GM12878 (cell line): ENCODE measurements at regions not wholly inside any gene's neighbourhood (a gene's known extent, or its start where the extent isn't known, plus 50 kb on each side); places are given as distances from the start of the nearest gene placed in this dataset.

Experiments used
- CTCF ChIP-seq, 3 experiments: IDR thresholded peaks in 2 of 3; conservative IDR thresholded peaks in 1 of 3; 2 replicates each; pipeline ENCODE4 v1.5.1; 2011; ENCODE audit warnings: low read depth in 3 of 3, low read length in 3 of 3, mild to moderate bottlenecking in 3 of 3, control low read depth in 2 of 3, moderate library complexity in 2 of 3, inconsistent platforms in 1 of 3, mixed read lengths in 1 of 3; ENCODE audit not compliant: control insufficient read depth in 2 of 3, insufficient read depth in 1 of 3; ENCODE audit errors: extremely low read depth in 1 of 3
- EGR1 ChIP-seq, 2 experiments: IDR thresholded peaks; 1 replicate in 1 of 2; 2 replicates in 1 of 2; pipeline ENCODE4 v1.6.1; 2011 to 2012; ENCODE audit warnings: low read depth in 2 of 2, low read length in 2 of 2, borderline replicate concordance in 1 of 2, mild to moderate bottlenecking in 1 of 2, moderate library complexity in 1 of 2
- MLLT1 ChIP-seq: fragments of 450-650 bp; IDR thresholded peaks from 2 replicates; pipeline ENCODE4 v1.6.1; 2016; ENCODE audit warnings: mild to moderate bottlenecking
- POLR2A ChIP-seq: IDR thresholded peaks from 2 replicates; pipeline ENCODE4 v1.6.1; 2011; ENCODE audit warnings: low read depth, mild to moderate bottlenecking, low read length
- TF ChIP-seq, protein P1 (sequence below): fragments of 450-650 bp; formaldehyde crosslinking; IDR thresholded peaks from 2 replicates; pipeline ENCODE4 v1.5.0; 2022; ENCODE audit warnings: mild to moderate bottlenecking, missing genetic modification characterization

DNA sequence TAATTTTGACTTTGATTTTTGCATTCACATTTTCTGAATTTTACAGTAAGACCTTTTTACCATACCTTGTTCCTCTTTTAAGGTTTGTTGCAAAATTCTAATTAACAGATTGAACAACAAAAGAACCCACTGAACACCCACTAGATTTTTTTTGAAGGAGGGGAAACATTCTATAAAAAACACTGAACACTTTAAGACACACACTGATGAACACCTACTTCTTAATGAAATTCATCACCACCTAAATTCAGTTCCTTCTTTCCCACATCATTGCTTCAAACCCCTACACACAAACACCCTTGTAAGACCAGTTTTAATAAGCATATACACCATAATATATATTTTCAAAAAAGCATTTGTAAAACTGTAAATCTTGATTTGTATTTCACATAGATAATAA, 559.0 kb upstream of the MEF2C start:
- TF ChIP-seq MLLT1 (0 out of 2 replicates have a peak, but pooled peaks have one; percentile 32), CTCF (IDR thresholded peaks at IDR 0.05 in 2 of 3, conservative IDR thresholded peaks at IDR 0.05 in 1 of 3; ENCODE audit: control insufficient read depth in 2 of 3, extremely low read depth in 1 of 3, insufficient read depth in 1 of 3, low read depth in 3 of 3, low read length in 3 of 3) (no peak), EGR1 (IDR thresholded peaks at IDR 0.05; ENCODE audit: borderline replicate concordance in 1 of 2, low read depth in 2 of 2, low read length in 2 of 2) (no peak), POLR2A (no peak)
- TF ChIP-seq, protein P1, sequence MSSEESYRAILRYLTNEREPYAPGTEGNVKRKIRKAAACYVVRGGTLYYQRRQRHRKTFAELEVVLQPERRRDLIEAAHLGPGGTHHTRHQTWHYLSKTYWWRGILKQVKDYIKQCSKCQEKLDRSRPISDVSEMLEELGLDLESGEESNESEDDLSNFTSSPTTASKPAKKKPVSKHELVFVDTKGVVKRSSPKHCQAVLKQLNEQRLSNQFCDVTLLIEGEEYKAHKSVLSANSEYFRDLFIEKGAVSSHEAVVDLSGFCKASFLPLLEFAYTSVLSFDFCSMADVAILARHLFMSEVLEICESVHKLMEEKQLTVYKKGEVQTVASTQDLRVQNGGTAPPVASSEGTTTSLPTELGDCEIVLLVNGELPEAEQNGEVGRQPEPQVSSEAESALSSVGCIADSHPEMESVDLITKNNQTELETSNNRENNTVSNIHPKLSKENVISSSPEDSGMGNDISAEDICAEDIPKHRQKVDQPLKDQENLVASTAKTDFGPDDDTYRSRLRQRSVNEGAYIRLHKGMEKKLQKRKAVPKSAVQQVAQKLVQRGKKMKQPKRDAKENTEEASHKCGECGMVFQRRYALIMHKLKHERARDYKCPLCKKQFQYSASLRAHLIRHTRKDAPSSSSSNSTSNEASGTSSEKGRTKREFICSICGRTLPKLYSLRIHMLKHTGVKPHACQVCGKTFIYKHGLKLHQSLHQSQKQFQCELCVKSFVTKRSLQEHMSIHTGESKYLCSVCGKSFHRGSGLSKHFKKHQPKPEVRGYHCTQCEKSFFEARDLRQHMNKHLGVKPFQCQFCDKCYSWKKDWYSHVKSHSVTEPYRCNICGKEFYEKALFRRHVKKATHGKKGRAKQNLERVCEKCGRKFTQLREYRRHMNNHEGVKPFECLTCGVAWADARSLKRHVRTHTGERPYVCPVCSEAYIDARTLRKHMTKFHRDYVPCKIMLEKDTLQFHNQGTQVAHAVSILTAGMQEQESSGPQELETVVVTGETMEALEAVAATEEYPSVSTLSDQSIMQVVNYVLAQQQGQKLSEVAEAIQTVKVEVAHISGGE (CRISPR knock-in tag) = no peak
